Esophagus muscularis mucosa (tissue), 4 donors: ENCODE measurements at regions not wholly inside any gene's neighbourhood (a gene's known extent, or its start where the extent isn't known, plus 50 kb on each side); places are given as distances from the start of the nearest gene placed in this dataset.
"Not testable (repeated sequence)": the region's sequence is repeated elsewhere in the genome, so short reads cannot be mapped to it uniquely, and the experiment has no call there.

Experiments
- DNase-seq: peaks from one replicate; pipeline ENCODE4 v3.0.0-alpha.2; 2017; ENCODE audit errors: extremely low spot score
- H3K27ac ChIP-seq, 4 donors: fragments of 200-600 bp; sonication (generic); replicated peaks in 1 of 4; 1 replicate in 3 of 4; 2 replicates in 1 of 4; pipeline ENCODE4 v1.5.1; 2016 to 2019; ENCODE audit warnings: mild to moderate bottlenecking in 1 of 4
- H3K27me3 ChIP-seq, 4 donors: fragments of 200-600 bp; sonication (generic); one replicate each; pipeline versions ENCODE4 v1.5.1 to v1.6.0; 2016 to 2019
- H3K36me3 ChIP-seq, 4 donors: fragments of 200-600 bp; sonication (generic); one replicate each; pipeline ENCODE4 v1.5.1; 2016 to 2019
- H3K4me1 ChIP-seq, 4 donors: fragments of 200-600 bp; sonication (generic); one replicate each; pipeline ENCODE4 v1.5.1; 2016 to 2019
- H3K4me3 ChIP-seq, 4 donors: fragments of 200-600 bp; sonication (generic); 1 replicate in 2 of 4; 2 replicates in 2 of 4; pipeline ENCODE4 v1.5.1; 2016 to 2019; ENCODE audit warnings: mild to moderate bottlenecking in 4 of 4, moderate library complexity in 1 of 4
- H3K9me3 ChIP-seq, 4 donors: fragments of 200-600 bp; sonication (generic); 1 replicate in 3 of 4; 2 replicates in 1 of 4; pipeline ENCODE4 v1.5.1; 2016 to 2019
- EP300 ChIP-seq: sonication (generic); formaldehyde crosslinking; IDR thresholded peaks from one replicate; pipeline ENCODE4 v1.6.1; 2017; ENCODE audit warnings: antibody characterized with exemption
- POLR2A ChIP-seq: fragments of 450-650 bp; IDR thresholded peaks from one replicate; pipeline ENCODE4 v1.6.1; 2017; ENCODE audit warnings: antibody characterized with exemption, moderate library complexity, mild to moderate bottlenecking, low read depth
- POLR2AphosphoS5 ChIP-seq, 2 donors: sonication (generic); formaldehyde crosslinking; IDR thresholded peaks; one replicate each; pipeline ENCODE4 v1.6.1; 2017; ENCODE audit warnings: antibody characterized with exemption in 2 of 2
- WGBS: methylation state at CpG from one replicate; pipeline ENCODE4 v1.1.5; 2018; 5-methylcytosine and 5-hydroxymethylcytosine counted together
- intact Hi-C: fragments of 100-400 bp; cut with DNase I; formaldehyde crosslinking; loops from one replicate; pipeline ENCODE4 v1.15.1; 2023
- TF ChIP-seq, protein P1 (sequence below), 3 experiments: fragments of 200-600 bp in 2 of 3; fragments of 450-650 bp in 1 of 3; sonication (generic) in 2 of 3; IDR thresholded peaks; one replicate each; pipeline ENCODE4 v1.5.1; 2017 to 2019; ENCODE audit warnings: antibody characterized with exemption in 3 of 3, mild to moderate bottlenecking in 2 of 3, moderate library complexity in 1 of 3

DNA sequence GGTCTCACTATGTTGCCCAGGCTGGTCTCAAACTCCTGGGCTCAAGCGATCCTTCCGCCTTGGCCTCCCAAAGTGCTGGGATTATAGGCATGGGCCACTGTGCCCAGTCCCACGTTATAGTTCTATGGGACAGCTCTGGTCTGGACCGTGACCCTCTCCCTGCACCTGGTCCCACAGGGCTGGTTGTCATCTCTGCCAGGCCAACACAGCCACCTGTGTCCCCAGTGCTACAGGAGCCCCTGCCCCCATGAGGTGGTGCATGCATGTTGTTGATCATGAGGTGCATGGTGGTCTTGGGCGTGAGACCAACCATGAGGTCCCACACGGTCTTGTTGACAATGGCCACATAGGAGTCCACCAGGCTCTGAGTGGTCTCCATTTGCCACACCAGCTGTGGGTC lies 51.0 kb upstream of the UBE2Q2 start:
- DNase-seq, H3K4me3 ChIP-seq, intact Hi-C loops, H3K27ac ChIP-seq, H3K4me1 ChIP-seq, H3K9me3 ChIP-seq, H3K36me3 ChIP-seq: not testable (repeated sequence)
- WGBS: 94% methylated on average over 6 of the region's 6 CpGs
- peaks cover 0 to 24% (median 0%) of the 10 kb centered on the region in 4 donors for H3K27me3 ChIP-seq

DNA sequence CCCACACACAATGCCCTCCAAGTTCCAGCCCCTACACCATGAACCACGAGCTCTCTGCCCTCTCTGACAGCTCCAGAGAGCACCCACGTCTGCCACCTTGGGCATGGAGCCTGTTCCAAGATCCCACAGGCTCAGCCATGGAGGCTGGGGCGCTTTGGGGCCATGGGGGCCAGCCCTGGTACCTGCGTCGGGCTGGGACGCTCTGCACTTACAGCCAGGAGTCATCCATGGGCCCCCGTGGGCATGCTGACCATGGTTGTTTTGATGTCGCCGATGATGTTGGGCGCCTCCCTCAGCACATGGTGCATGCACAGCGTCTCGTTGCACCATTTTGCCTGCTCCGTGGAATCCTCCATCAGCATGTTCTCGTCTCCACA lies 51.9 kb upstream of the UBE2Q2 start:
- Histone ChIP-seq H3K27ac (no peak overlapping the region), H3K4me1 (no peaks in the 10 kb centered on the region), H3K9me3 (no peaks in the 10 kb centered on the region), H3K4me3 (no peak overlapping the region), H3K36me3 (no peaks in the 10 kb centered on the region), H3K27me3 (peaks cover 0 to 29% (median 2%) of the 10 kb centered on the region in 4 donors)
- intact Hi-C loops: no loop called here
- WGBS: 83% methylated on average over 9 of the region's 14 CpGs
- no peak for DNase-seq
- TF ChIP-seq POLR2AphosphoS5 (IDR thresholded peaks at IDR 0.05) (no peak), POLR2A (no peak), EP300 (no peak)
- TF ChIP-seq, protein P1, sequence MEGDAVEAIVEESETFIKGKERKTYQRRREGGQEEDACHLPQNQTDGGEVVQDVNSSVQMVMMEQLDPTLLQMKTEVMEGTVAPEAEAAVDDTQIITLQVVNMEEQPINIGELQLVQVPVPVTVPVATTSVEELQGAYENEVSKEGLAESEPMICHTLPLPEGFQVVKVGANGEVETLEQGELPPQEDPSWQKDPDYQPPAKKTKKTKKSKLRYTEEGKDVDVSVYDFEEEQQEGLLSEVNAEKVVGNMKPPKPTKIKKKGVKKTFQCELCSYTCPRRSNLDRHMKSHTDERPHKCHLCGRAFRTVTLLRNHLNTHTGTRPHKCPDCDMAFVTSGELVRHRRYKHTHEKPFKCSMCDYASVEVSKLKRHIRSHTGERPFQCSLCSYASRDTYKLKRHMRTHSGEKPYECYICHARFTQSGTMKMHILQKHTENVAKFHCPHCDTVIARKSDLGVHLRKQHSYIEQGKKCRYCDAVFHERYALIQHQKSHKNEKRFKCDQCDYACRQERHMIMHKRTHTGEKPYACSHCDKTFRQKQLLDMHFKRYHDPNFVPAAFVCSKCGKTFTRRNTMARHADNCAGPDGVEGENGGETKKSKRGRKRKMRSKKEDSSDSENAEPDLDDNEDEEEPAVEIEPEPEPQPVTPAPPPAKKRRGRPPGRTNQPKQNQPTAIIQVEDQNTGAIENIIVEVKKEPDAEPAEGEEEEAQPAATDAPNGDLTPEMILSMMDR (IDR thresholded peaks at IDR 0.05): no peak

DNA sequence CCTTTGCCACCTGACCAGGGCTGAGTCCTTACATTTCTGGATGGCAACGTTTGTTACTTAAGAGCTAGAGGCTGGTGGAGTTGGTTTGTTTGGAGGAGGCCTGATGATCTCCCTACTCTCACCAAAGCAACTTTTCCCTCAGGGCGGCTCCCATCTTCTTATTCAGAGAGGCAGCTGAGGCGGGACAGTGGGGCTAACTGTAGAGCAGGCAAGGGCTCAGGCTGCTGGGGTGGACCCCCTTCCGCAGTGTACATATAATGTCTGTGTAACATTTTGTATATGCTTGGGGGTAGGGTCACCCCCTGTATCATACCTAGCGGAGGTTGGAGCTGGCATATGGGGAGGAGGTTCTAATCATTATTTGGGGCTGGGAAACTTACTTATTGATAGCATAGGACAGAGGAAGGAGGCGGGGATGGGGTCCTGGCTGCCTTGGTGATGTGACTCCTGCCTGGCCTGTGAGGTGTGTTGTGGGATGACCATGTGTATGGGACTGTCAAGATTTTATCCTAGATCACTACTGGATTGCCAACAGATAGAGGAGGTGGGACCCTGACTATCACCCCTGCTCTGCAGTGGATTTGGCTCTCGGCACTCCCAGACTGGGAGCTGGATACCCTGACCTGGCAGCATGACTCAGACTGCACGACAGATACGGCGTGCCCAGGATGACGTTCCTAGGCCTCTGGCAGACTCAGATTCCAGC lies 52.5 kb upstream of the UBE2Q2 start:
- Histone ChIP-seq H3K27me3 (peaks cover 0 to 30% (median 3%) of the 10 kb centered on the region in 4 donors), H3K27ac (no peak overlapping the region), H3K36me3 (no peaks in the 10 kb centered on the region), H3K4me3 (no peak overlapping the region), H3K9me3 (no peaks in the 10 kb centered on the region), H3K4me1 (no peaks in the 10 kb centered on the region)
- no peak for TF ChIP-seq EP300
- no peak for DNase-seq
- WGBS: 73% methylated on average over 9 of the region's 11 CpGs
- intact Hi-C loops: no loop called here

DNA sequence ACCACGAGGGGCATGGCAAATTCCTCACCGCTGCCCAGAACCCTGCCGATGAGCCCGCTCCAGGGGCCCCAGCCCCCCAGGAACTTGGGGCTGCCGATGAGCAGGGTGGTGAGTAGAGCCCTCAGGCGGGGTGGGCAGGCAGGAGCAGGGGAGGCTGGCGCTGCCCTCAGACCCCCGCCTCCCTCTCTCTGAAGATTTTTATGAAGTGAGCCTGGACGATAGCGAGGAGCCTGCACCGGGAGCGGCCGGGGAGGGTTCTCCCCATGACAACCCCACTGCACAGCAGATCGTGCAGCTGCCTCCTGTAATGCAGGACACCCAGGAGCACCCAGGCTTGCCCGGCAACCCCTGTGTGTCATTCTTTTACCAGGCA lies 56.7 kb upstream of the UBE2Q2 start:
- no peak for DNase-seq
- no peak overlapping the region for H3K27ac ChIP-seq
- intact Hi-C loops: no loop called here
- H3K36me3 ChIP-seq: no peaks in the 10 kb centered on the region
- TF ChIP-seq, protein P1 (IDR thresholded peaks at IDR 0.05): no peak
- no peak for TF ChIP-seq POLR2A
- TF ChIP-seq EP300: no peak
- TF ChIP-seq POLR2AphosphoS5 (IDR thresholded peaks at IDR 0.05): no peak
- no peak overlapping the region for H3K4me3 ChIP-seq
- no peaks in the 10 kb centered on the region for H3K4me1 ChIP-seq
- no peaks in the 10 kb centered on the region for H3K9me3 ChIP-seq
- 53% methylated on average over 8 of the region's 15 CpGs for WGBS
- H3K27me3 ChIP-seq: peaks cover 0 to 25% (median 3%) of the 10 kb centered on the region in 4 donors

DNA sequence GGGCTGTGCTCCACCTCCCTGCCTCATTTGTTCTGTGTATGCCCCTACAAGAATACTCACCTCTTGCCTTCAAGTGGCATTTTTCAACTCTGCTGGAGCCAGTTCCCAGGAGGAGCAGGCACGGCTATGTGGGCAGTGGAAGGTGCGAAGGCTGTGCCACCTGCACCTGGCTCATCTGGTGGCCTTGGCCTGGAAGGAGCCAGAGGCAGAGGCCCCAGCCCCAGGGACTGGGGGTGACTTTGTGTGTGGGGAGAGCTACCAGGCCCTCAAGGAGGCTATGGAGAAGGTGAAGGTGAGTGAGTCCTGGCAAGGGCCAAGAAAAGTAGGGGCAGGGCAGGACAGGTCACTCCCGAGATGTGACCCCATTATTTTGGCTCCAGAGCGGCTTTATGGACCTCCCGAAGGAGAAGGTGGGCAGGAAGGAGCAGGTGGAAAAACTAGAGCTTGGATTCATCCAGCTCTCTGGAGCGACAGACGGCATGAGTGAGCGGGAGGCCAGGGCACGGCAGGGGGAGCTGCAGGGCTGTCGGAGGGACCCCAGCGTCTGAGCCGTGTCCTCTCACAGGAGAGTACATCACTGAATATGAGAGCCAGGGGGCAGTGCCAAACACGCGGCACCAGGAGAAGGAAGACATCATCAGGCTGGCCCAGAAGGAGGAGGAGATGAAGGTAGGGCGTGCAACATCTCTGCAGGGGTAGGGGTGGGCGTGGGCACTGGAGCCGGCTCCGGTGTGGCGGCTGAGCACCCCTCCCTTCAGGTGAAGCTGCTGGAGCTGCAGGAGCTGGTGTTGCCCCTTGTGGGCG lies 57.3 kb upstream of the UBE2Q2 start:
- DNase-seq: no peak
- 58% methylated on average over 16 of the region's 20 CpGs for WGBS
- no peaks in the 10 kb centered on the region for H3K36me3 ChIP-seq

DNA sequence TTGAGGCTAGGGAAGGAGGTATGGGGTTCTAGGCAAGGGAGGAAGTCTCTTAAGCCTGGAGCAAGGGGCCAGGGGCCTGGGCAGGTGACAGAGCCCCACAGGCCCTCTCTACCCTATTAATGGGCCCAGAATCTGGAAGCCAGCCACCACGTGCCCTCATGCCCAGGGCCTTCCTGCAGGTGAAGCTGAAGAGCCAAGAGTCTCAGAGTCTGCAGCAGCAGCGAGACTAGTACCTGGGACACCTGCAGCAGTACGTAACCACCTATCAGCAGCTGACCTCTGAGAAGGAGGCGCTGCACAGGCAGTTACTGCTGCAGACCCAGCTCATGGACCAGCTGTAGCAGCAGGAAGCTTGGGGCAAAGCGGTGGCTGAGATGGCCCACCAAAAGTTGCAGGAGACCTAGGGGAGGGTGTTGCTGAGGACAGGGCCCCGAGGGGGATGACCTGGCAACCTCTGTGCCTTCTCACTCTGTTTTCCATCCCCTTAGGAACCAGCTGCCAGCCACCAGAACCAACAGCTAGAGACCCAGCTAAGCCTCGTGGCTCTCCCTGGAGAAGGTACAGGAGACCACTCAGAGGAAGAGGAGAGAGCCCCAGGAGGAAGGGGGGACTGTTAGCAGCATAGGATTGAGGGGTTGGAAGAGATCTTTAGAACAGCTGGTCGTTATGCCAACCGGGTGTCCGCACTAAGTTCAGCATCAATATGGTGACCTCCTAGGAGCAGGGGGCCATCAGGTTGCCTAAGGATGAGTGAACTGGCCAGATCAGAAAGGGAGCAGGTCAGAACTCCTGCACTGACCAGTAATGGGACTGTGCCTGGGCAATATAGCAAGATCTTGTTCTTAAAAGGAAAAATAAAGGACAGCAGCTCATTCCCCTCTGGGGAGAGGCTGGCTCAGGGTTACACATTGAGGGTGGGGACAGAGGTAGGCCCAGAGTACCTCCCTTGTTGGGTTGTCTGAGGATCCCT lies 58.5 kb upstream of the UBE2Q2 start:
- intact Hi-C loops, H3K4me3 ChIP-seq, H3K4me1 ChIP-seq, H3K27ac ChIP-seq, H3K9me3 ChIP-seq, DNase-seq, H3K36me3 ChIP-seq: not testable (repeated sequence)
- H3K27me3 ChIP-seq: peaks cover 0 to 13% (median 3%) of the 10 kb centered on the region in 4 donors
- WGBS: 91% methylated on average over 6 of the region's 10 CpGs

More for the DNA sequence above, 57.3 kb upstream of the UBE2Q2 start:
- TF ChIP-seq, protein P1 (IDR thresholded peaks at IDR 0.05): no peak
- TF ChIP-seq EP300 (no peak), POLR2AphosphoS5 (IDR thresholded peaks at IDR 0.05) (no peak), POLR2A (no peak)
- intact Hi-C loops: no loop called here
- Histone ChIP-seq H3K9me3 (no peaks in the 10 kb centered on the region), H3K4me3 (no peak overlapping the region), H3K27me3 (peaks cover 0 to 19% (median 3%) of the 10 kb centered on the region in 4 donors), H3K27ac (no peak overlapping the region), H3K4me1 (no peaks in the 10 kb centered on the region)

DNA sequence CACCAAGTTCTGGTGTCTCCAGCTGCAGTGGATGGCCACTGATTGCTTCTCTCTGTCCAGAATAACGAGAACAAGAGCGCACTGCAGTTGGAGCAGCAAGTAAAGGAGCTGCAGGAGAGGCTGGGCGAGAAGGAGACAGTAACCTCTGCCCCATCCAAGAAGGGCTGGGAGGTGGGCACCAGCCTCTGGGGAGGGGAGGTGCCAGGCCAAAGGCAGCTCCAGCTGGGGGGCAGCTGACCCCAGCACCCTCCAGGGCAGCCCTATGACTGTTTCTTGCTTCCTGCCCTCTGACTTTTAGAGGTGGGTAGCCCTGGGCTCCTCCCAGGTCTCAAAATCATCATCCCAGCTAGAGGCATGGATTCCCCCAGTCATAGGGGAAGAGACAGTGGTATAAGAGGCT lies 59.7 kb upstream of the UBE2Q2 start:
- H3K36me3 ChIP-seq, H3K4me3 ChIP-seq, DNase-seq, intact Hi-C loops, H3K27ac ChIP-seq, H3K4me1 ChIP-seq, H3K9me3 ChIP-seq: not testable (repeated sequence)
- 86% methylated on average over 3 of the region's 3 CpGs for WGBS
- peaks cover 0 to 13% (median 3%) of the 10 kb centered on the region in 4 donors for H3K27me3 ChIP-seq
